Thoracic aorta (tissue), 2 donors: ENCODE measurements at regions not wholly inside any gene's neighbourhood (a gene's known extent, or its start where the extent isn't known, plus 50 kb on each side); places are given as distances from the start of the nearest gene placed in this dataset.

Experiments
- ATAC-seq: fragments of 150-250 bp; one replicate; pipeline ENCODE4 v1.8.0; 2017; ENCODE audit warnings: low read depth; ENCODE audit not compliant: insufficient number of reproducible peaks, low FRiP score
- DNase-seq: peaks from one replicate; pipeline ENCODE4 v3.0.0-alpha.2; 2020; ENCODE audit warnings: low spot score
- H3K27ac ChIP-seq, 2 donors: fragments of 200-600 bp; sonication (generic); 1 replicate in 1 of 2; 2 replicates in 1 of 2; pipeline ENCODE4 v1.5.1; 2016; ENCODE audit warnings: mild to moderate bottlenecking in 2 of 2, moderate library complexity in 2 of 2
- H3K27me3 ChIP-seq: fragments of 200-600 bp; sonication (generic); replicated peaks from 2 replicates; pipeline ENCODE4 v1.6.0; 2016; ENCODE audit warnings: mild to moderate bottlenecking; ENCODE audit not compliant: insufficient read depth
- H3K36me3 ChIP-seq: fragments of 200-600 bp; sonication (generic); one replicate; pipeline ENCODE4 v1.5.1; 2016
- H3K4me1 ChIP-seq, 2 donors: fragments of 200-600 bp; sonication (generic); 1 replicate in 1 of 2; 2 replicates in 1 of 2; pipeline versions ENCODE4 v1.5.1 to v1.6.0; 2016; ENCODE audit warnings: low read depth in 2 of 2, mild to moderate bottlenecking in 1 of 2; ENCODE audit not compliant: control insufficient read depth in 1 of 2
- H3K4me3 ChIP-seq: fragments of 200-600 bp; sonication (generic); 2 replicates; pipeline ENCODE4 v1.5.1; 2016; ENCODE audit warnings: mild to moderate bottlenecking
- H3K9me3 ChIP-seq: fragments of 200-600 bp; sonication (generic); 2 replicates; pipeline ENCODE4 v1.5.1; 2016
- CTCF ChIP-seq: fragments of 200-600 bp; sonication (generic); IDR thresholded peaks from one replicate; pipeline ENCODE4 v1.5.1; 2019; ENCODE audit warnings: antibody characterized with exemption

- ATAC-seq, result no peak
These were observed 382.6 kb downstream of the RASEF start for GRCh38 chr9:82680179-82680935.

GRCh38 chr9:82681809-82682208 lies 381.1 kb downstream of the RASEF start:
- TF ChIP-seq CTCF, result no peak
- DNase-seq, result no peak

More at GRCh38 chr9:82680179-82680935, 382.6 kb downstream of the RASEF start:
- TF ChIP-seq CTCF, result no peak
- Histone ChIP-seq H3K4me1 (no peaks in the 10 kb centered on the region), H3K4me3 (no peak overlapping the region), H3K27me3 (no peaks in the 10 kb centered on the region), H3K9me3 (no peaks in the 10 kb centered on the region), H3K27ac (no peak overlapping the region), H3K36me3 (no peaks in the 10 kb centered on the region)
- no peak for DNase-seq

GRCh38 chr9:82682431-82682830 lies 380.5 kb downstream of the RASEF start:
- H3K4me1 ChIP-seq, result no peaks in the 10 kb centered on the region
- ATAC-seq (no peak), DNase-seq (no peak)
- no peaks in the 10 kb centered on the region for H3K27me3 ChIP-seq
- TF ChIP-seq CTCF, result no peak
- no peaks in the 10 kb centered on the region for H3K36me3 ChIP-seq
- no peak overlapping the region for H3K4me3 ChIP-seq
- no peak overlapping the region for H3K27ac ChIP-seq
- no peaks in the 10 kb centered on the region for H3K9me3 ChIP-seq

More at GRCh38 chr9:82681809-82682208, 381.1 kb downstream of the RASEF start:
- no peak for ATAC-seq
- Histone ChIP-seq H3K27me3 (no peaks in the 10 kb centered on the region), H3K4me3 (no peak overlapping the region), H3K36me3 (no peaks in the 10 kb centered on the region), H3K27ac (no peak overlapping the region), H3K9me3 (no peaks in the 10 kb centered on the region), H3K4me1 (no peaks in the 10 kb centered on the region)

GRCh38 chr9:82695704-82696103 lies 367.2 kb downstream of the RASEF start:
- no peak overlapping the region for H3K4me3 ChIP-seq
- H3K36me3 ChIP-seq, result no peaks in the 10 kb centered on the region
- no peak overlapping the region for H3K27ac ChIP-seq
- DNase-seq (no peak), ATAC-seq (no peak)
- no peaks in the 10 kb centered on the region for H3K4me1 ChIP-seq
- peaks cover 8% of the 10 kb centered on the region for H3K9me3 ChIP-seq
- no peaks in the 10 kb centered on the region for H3K27me3 ChIP-seq
- no peak for TF ChIP-seq CTCF

- no peak for TF ChIP-seq CTCF
- Histone ChIP-seq H3K4me3 (no peak overlapping the region), H3K9me3 (no peaks in the 10 kb centered on the region), H3K27me3 (no peaks in the 10 kb centered on the region), H3K27ac (no peak overlapping the region), H3K4me1 (no peaks in the 10 kb centered on the region), H3K36me3 (no peaks in the 10 kb centered on the region)
- no peak for DNase-seq
- ATAC-seq, result no peak
These were observed 356.2 kb downstream of the RASEF start for GRCh38 chr9:82706786-82707185.
